Tibial nerve (tissue), 4 donors: ENCODE measurements at regions not wholly inside any gene's neighbourhood (a gene's known extent, or its start where the extent isn't known, plus 50 kb on each side); places are given as distances from the start of the nearest gene placed in this dataset.

ENCODE experiments used
- EP300 ChIP-seq, 2 donors: sonication (generic); formaldehyde crosslinking; IDR thresholded peaks; one replicate each; pipeline ENCODE4 v1.6.1; 2017; ENCODE audit warnings: antibody characterized with exemption in 2 of 2, mild to moderate bottlenecking in 1 of 2
- POLR2A ChIP-seq, 2 donors: fragments of 450-650 bp; IDR thresholded peaks; one replicate each; pipeline ENCODE4 v1.6.1; 2017; ENCODE audit warnings: antibody characterized with exemption in 2 of 2, mild to moderate bottlenecking in 2 of 2, moderate library complexity in 2 of 2
- TF ChIP-seq, protein P1 (sequence below), 5 experiments: fragments of 200-600 bp in 3 of 5; fragments of 450-650 bp in 2 of 5; sonication (generic) in 3 of 5; IDR thresholded peaks; one replicate each; pipeline ENCODE4 v1.5.1; 2016 to 2019; ENCODE audit warnings: antibody characterized with exemption in 5 of 5, mild to moderate bottlenecking in 3 of 5, moderate library complexity in 2 of 5

DNA sequence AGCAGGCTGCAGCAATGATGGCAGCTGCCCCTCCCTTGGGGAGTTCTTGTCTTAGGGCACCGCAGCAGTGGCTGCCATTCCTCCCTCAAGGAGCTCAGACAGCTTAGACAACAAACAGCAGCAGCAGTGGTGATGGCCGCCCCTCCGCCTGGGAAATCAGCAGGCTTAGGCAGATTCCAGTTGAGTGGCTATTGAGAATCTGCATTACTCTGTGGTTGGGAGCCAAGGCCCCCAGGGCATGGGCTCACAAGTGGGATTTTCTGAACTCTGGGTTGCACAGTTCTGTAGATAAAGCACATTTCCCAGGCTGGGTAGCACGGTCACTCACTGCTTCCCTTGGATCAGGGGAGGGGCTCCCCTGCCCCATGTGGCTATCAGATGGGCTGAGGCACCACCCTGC is 1280.7 kb upstream of the TMPRSS15 start:
- TF ChIP-seq, protein P1, sequence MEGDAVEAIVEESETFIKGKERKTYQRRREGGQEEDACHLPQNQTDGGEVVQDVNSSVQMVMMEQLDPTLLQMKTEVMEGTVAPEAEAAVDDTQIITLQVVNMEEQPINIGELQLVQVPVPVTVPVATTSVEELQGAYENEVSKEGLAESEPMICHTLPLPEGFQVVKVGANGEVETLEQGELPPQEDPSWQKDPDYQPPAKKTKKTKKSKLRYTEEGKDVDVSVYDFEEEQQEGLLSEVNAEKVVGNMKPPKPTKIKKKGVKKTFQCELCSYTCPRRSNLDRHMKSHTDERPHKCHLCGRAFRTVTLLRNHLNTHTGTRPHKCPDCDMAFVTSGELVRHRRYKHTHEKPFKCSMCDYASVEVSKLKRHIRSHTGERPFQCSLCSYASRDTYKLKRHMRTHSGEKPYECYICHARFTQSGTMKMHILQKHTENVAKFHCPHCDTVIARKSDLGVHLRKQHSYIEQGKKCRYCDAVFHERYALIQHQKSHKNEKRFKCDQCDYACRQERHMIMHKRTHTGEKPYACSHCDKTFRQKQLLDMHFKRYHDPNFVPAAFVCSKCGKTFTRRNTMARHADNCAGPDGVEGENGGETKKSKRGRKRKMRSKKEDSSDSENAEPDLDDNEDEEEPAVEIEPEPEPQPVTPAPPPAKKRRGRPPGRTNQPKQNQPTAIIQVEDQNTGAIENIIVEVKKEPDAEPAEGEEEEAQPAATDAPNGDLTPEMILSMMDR (IDR thresholded peaks at IDR 0.05), result no peak
- TF ChIP-seq POLR2A (IDR thresholded peaks at IDR 0.05) (no peak), EP300 (IDR thresholded peaks at IDR 0.05) (no peak)
